NCI-H526 treated with DMSO at 0.1 percent for 48 hours (cell line): ENCODE measurements at regions not wholly inside any gene's neighbourhood (a gene's known extent, or its start where the extent isn't known, plus 50 kb on each side); places are given as distances from the start of the nearest gene placed in this dataset.

ENCODE experiments used
- DNase-seq: peaks from one replicate; lab custom pipeline; 2025; lab: John Stamatoyannopoulos, UW

DNA sequence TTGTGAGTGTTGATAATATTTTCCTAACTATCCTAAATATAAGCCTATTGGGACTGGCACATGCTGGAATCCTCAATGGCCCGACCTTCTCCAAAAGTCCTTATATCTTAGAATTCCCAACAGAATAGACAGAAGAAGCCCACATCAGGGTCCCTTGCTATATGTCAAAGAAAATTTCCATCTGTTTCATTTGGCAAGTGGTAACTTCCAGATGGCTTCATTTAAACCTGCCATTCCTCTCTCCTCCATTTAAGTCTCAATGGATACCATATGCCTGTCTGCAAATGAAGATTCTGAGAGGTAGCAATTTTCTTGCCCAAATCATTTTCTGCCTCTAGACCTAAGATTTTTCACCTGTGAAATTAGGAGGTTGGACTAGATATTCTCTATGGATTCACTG is 73.1 kb upstream of the KCNA4 start:
- DNase-seq = no peak

DNA sequence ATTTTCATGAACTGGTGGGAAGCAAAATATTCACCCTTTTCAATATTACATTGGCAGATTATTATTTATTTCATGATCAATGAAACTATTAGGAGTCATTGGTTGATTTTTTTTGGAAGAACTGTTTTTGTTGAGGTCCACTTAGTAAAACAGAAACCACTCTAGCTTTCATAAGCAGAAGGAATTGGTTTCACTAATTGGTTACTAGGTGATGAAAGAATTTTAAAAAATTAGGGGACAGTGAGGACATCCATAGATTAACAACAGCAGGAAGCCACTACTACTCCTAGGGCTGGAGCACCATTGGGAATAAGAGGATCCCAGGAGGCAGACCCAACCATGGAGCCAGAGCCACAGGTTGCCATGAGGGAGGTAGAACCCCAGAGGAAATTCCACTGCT is 74.4 kb upstream of the KCNA4 start:
- DNase-seq = no peak

DNA sequence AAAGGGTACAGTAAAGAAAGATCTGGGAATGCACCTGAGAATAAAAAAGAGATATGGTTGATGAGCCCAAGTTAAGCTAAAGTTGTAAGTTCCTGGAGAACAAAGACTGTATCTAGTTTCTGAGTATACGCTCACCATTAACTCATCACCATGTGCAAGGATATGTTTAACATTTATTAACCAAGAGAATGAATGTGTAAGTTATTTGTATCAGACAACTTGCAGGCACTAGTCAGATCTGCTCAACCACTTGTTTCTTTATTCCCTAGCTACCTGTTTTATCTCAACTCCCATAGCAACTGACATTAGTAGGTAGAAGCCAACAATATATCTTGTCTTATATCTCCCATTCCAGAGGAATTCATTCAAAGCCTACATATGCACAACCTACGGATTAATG is 74.9 kb upstream of the KCNA4 start:
- DNase-seq = no peak

DNA sequence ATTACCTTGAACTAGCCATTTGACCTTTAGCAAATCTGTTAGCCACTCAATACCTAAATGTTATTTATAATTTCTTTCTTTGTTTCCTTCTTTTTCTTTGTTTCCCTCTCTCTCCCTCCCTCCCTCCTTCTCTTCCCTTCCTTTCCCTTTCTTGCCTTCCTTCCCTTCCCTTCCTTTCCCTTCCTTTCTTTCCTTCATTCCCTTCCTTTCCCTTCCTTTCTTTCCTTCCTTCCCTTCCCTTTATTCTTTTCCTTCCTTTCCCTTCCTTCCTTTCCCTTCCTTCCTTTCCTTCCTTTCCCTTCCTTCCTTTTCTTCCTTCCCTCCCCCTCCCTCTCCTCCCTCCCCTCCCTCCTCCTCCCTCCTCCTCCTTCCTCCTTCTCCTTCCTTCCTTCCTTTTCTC is 75.7 kb upstream of the KCNA4 start:
- DNase-seq = no peak

DNA sequence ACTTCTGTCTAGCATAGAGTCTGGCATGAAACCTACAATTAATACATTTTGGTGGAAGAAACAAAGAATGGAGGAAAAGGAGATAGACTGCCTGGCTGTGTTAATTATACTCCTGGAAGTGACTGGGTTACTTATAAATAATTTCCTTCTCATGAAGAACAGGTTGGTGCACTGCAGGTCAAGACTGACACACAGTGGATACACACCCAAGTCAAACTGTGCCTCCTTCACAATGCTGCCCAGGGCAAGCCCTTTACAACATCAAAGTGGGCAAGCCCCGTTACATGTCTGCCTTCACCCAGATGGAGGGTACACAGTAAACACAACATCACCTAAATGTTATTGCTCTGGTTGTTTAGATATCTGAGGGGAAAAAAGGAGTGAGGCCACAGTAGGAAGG is 83.7 kb upstream of the KCNA4 start:
- DNase-seq = no peak

DNA sequence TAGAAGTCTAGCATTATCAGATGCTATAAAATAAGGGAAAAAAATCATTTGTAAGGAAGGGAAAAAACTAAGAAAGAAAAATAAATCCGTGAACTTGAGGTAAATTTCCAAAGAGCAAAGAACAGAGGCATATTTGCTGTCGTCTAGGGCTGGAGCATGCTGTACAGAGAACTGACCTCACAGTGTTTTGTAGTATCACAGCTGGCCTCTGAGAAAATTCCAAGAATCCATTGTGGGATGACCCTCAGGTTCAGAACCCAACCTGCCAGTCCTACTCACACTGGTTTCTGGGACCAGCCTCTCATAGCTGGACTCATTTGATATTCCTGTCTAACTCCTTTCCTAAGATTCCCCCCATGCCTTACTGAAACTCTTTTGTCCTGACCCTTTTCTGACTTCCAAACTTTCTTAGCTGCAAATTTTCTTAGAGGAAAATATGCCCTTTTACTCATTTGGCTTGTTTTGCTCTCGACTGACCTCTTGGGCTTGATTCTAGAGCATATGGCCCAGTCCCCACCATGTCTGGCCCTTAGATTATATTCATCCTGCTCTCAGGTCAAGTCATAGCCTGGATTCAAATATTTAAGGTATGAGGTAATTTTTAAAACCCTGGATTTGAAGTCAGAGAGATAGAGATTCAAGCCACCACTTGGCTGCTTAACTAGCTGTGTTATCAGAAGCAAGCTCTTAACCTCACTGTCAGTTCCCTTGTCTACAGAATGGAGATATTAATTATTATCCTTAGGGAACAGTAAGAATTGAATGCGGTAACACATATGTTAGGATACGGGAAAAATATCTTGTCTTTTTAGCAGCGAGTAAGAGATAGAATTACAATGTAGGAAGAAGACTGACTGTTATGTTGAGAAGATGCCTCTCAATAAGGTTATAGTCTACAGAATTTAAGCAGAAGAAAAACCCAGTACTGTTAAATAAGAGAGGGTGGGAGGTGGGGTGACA is 89.7 kb upstream of the KCNA4 start:
- DNase-seq = no peak

DNA sequence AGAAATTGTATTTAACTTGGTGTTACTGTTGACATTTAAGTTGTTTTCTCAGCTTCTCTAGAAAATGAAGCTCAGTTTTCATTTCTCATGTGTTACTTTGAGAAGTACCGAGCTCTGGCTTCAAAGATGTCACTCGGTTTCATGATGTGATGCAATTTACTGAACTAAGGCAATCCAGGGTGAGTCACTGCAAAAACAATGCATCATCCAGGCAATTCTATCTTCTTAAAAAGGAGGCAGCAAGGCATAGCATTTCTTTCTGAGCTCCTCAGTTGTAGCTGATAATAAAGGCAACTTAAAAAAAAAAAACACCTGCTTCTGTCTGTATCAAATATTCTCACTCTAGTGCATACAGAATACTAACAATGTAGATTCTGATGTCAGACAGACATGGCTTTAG is 91.1 kb upstream of the KCNA4 start:
- DNase-seq = no peak

DNA sequence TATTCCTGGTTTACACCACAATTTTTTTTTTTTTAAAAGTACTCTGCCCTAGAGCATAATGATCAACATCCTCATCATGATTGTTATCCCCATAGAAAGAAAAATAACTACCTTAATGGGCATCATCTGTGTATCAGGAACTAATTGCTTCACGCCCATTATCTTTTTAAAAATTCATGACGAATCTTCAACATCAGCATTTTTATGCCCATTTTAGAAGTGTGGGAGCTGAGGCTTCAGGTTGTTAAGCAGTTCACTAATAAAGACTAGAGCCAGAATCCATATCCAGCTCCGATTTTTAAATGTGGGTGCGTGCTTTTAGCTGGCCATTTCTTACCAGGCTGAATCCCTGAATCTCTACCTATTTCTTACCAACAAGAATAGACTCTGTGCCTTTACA is 92.9 kb upstream of the KCNA4 start:
- no peak for DNase-seq

DNA sequence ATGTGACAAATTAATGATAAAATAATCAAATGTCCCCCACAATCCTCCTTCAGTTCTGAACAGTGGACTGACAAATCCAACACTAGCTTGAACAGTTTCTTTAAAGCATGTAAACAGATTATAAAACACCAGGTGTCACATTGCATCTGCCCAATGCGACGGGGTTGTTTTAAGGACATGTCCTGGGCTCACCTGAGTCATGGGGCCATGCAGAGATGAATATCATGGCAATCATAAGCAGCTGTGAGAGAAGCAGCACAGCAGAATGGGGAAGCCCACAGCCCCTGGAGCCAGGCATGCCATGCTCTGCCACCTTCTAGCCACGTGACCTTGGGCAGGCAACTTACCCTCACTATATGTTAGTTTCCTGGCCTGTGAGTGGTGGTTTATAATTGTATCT is 93.9 kb upstream of the KCNA4 start:
- no peak for DNase-seq

DNA sequence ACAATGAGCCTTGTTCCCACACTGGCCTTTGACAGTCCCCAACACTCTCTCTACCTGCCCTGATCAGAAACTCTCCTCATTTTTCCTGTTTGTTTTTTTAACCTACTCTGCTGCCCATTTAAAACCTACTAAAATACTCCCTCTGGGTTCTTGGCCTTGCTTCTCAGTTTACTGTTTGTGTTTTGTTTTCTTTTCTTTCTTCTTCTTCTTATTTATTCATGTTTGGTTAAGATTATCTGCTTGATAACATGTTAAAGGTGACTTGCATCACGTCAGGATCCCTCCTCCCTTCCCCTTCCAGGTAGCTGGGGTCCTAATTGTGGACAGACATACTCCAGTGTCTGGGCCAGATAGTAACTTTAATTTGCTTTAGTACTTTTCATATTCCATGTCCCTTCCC is 95.0 kb upstream of the KCNA4 start:
- no peak for DNase-seq

DNA sequence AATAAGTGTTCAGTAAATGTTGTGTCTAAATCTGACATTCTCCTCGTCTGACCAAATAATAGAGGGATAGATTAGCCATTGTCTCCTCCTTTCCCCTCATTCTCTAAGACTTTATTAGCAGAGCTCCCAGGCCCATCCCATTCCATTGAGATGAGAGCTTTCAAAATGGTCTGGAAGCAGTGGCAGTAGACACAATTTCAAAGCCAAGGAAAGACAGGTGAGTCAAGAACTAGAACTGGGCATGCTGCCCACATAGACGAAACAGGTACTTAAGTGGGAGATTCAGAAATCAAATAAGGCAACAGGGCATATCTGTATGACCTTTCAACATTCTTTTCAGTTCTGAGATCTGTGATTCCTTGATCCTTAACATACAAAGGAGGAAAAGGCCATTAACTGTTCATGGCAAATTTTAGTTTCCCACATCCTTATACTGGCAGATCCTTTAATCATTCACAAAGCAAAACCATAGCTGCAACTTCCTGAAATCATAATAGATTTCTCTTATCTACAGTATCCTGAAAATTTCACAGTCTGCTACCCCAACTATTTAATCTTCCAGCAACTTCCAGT is 96.6 kb upstream of the KCNA4 start:
- DNase-seq = no peak

DNA sequence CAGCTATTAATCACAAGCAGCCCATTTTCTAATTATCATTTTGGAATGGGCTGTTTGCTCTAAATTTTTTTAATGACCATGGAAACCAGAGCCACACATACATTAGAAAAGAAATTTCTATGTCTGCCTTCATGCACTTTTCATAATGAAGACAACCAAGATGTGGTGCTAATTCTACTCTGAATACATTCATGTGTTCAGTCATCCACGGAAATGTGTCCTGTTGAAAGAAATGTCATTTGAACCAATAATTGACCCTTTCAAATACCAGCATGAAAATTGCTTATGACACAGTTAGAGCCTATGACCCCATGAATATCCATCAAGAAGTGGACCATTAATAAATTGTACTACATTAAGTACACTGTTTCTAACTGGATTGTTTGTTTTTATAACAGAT is 99.7 kb upstream of the KCNA4 start:
- no peak for DNase-seq

DNA sequence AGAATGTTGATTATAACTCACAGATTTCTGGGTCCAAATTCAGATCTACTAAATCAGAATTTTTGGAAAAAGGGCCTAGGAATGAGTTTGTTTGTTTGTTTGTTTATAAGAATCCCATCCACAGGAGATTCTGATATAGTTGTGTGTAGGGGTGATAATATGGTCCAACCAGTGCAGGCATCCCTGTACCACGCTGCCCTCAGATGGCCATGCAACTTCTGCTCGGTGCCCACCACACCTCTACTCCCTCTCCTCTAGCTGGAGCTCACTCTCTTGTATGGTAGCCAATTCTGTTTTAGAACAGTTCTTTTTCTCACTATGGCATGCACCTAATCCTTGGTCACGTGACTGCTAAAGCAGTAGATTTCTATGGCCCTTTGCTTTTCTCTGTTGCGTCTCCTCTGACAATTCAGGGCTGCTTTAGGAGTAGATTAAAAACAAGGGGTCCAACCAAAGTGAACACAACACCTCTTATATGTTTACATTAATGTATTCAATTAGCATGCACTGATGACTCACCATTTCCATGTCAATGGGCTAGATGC is 103.3 kb upstream of the KCNA4 start:
- no peak for DNase-seq

DNA sequence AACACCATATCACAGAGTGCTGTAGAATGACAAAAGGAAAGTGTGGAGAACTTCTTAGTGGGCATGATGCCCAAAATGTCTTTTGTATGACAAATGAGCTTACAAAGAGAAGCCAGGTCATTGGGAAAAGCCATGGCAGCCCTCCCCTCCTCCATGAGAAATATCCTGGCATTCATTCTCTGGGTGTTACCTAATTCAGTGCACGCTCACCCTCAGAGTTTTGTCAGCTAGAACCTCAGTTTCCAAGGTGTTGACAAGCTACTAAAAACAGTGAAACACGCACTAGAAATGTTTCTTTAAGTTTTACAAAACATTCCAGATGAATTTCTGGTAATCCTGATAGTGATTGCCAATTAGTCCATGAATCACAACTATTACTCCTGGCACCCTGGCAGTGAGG is 105.4 kb upstream of the FSHB start:
- no peak for DNase-seq

DNA sequence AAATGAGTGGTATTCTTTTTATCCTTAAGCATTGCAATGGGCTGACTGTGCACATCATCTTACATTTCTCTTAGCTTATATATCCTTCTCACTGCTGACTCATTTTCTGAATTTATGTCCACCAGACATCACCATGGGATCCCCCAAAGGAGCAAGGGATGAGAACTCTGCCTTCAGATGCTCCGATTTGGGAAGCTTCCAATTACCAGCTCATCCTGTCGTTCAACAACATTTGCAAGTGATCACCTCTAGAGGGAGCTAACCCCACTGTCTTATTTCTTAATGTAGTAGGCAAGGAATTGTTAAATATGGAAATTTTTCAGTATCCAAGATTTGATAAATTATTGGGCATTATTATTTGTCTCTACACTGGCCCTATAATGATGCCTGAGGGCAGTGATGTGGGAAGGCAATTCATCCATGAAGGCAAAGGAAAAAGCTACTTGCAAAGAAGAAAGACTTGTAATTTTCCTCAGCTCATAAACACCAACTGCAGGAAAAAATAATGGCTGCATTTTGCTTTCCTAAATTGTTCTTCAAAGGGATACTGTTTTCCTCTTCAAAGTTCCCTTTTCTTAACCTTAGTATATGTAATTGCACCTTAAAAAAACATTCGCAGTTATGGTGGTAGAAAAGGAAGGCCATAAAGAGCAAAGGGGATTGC is 102.4 kb upstream of the FSHB start:
- DNase-seq = peak; percentile 9

DNA sequence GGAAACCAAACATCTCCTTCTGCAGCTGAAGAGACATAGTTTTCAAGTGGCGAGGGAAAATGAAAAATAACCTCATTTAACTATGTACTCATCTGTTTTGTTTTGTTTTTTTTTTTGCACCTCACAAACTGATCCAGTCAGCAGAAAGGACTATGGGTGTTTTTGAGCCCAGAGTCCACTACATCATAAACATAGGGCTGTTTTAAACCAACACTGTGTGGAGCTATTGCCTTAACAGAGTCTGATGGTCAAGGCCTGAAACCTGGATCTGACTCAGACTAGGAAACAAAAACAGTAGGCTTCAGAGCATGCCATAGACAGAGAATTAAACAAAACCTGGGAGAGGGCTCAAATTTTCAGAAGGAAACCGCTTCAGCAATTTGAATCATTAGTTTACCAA is 99.3 kb upstream of the FSHB start:
- no peak for DNase-seq

DNA sequence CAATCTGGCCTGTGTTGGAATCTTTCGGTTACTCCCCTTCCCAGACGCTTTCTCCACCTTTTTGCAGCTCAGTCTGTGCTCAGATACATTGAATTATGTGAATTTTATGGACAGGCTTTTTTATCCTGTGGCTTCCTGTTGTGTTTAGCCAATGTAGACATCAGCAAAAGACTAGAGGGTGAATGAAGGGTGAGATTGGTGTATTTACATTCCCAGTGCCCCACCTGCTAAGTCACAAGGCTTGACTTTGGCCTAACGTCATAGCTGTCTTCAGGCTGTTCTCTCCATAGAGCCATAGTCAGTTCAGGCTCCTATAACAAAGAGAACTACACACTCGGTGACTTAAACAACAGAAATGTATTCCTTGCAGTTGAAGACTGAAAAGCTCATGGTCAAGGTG is 97.5 kb upstream of the FSHB start:
- no peak for DNase-seq

DNA sequence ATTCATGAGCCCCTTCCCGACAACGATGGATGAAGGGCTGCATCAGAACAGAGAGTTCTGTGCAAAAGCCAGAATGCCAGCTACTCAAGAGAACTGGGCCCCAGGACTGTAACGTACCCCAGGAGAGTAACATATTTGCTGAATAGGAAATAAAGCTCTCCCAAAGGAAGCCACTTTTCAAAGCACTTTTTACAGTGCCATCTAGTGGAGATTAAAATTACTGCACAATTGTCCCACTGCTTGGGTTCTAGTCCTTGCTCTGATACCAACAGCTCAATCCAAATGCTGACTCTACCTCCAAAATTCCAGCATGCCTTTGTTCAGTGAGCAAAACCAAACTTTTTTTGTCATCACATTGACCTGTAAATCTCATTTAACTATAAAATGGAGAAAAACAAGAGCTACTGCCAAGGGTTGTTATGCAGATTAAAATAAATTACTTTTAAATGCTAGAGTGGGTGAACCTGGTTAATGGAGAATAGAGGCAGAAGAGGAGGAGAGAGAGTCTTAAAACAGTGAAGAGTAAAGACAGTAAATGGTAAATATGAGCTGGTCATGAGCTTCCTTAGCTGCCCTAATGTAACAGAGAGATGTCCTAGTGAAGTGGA is 87.6 kb upstream of the FSHB start:
- DNase-seq = peak; percentile 14

DNA sequence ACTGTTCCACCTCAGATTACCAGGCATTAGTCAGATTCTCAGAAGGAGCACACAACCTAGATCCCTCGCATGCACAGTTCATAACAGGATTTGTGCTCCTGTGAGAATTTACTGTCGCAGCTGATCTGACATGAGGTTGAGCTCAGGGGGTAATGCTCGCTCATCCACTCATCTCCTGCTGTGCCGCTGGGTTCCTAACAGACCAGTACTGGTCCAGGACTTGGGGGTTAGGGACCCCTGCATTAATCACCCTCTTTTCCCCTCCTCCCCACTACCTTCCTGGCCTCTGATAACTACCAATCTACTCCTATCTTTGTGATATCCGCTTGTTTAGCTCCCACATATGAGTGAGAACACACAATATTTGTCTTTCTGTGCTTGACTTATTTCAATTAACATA is 83.5 kb upstream of the FSHB start:
- no peak for DNase-seq

DNA sequence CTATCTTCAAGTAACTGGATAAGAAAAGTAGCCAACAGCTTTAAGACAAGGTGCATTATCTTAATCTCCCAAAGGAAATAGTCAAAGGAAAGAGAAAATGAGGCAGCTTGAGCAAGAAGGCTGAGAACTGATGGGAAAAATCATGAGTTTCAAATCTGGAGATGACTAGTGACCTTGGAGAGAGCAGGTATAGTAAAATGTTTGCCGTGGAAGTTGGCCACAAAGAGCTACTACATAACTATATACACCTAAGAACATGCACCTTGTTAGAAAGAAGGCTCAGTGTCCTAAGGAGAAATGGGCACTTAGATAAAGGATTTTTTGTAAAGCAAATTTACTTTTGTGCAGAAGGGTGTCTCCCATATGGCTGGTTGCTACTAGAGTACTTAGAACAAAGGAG is 80.8 kb upstream of the FSHB start:
- DNase-seq = no peak

DNA sequence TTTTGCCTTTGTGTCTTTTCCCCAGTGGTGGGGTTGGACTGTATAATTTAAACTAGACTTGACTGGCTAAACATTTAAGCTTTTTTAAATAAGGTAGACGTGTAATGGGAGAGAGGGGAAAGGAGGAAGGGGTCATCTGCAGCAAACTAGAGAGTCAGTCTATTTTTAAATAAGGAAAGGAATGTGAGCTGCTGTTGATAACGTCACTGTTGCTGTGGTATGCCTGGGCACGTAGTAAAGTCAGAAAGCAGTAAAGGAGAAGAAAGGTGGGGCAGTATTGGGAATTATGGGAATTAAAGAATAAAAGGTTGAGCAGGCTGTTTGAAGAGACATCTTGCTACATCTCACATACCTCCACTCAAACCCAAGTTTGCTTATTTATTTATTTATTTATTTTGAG is 80.4 kb upstream of the FSHB start:
- DNase-seq = no peak

DNA sequence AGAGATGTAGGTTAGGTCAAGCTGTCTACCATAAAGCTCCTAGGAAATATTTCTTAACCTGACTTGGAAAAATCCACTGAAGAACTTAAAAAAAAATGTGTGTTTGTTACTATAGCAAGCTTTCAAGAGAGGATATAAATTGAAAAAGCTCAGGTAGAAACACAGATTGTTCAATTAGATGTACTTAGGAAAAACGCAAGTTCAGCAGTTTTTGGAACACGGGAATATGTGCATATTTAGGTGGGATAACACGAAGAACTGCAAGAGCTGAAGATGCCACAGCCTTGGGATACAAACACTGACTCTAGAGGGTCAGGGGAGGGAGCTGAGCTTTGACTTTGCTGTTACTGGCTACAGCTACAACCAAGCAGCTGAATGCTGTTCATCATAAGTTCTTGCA is 77.8 kb upstream of the FSHB start:
- no peak for DNase-seq

DNA sequence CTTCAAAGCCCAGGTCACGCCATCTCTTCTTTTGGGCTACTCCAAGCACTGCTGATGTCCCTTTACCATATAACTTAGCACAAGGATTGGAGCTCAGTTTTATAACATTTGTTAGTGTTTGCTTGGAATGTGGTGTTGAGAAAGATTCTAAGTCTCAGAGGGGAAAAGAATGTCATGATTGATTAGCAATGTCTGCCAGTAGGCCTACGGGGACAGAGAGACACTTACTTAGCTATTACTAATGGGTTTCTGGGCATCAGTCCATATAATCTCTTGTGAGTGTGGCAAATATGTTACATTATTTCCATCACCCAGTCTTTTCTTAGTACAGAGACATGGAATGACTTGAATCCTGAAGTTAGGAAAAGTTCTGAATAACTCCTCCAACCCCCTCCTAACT is 75.4 kb upstream of the FSHB start:
- no peak for DNase-seq
